ENCODE measurements at regions not wholly inside any gene's neighbourhood (a gene's known extent, or its start where the extent isn't known, plus 50 kb on each side); places are given as distances from the start of the nearest gene placed in this dataset.
"Not testable (repeated sequence)": the region's sequence is repeated elsewhere in the genome, so short reads cannot be mapped to it uniquely, and the experiment has no call there.

DNA sequence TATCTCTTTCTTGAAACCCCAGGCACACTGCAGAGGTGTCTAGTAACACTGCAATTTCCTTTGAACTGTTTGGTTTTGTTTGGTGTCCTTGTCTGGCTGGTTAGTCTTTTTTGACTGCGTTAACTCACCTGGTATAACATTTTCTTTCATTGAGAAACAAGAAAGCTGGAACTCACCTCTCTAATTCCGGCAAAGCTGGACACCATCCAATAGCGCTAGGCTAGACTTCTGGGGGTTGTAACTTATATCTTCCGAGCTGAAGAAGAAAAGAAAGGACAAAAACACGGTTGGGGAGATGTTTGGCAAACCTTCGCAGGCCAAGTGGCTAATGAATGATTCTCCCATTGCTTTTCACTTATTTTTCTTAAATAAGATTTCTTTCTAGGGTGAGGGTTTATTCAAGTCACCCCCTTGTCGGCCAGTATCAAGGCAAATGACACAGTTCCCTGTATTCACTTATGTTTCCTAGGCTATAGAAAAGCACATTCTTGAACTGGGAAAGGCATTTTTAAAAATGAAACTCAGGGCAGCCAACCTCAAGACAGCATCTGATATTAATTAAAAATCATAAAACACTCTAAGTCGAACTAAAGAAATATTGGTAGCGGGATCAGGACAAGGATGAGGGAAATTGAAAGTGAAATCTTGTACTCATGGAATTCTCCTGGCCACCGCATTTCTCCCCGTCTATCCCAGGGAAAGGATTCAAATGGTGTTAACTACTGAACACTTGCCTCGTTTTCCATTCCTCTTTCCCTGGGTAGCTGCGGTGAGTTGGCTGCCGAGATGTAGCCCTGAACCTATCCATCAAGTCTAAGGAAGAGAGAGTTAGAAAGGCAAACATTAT lies 95.9 kb upstream of the ZFHX3 start:
- no peak for DNase-seq (ENCODE audit: low read depth in 2 of 3, low spot score in 1 of 3)

DNA sequence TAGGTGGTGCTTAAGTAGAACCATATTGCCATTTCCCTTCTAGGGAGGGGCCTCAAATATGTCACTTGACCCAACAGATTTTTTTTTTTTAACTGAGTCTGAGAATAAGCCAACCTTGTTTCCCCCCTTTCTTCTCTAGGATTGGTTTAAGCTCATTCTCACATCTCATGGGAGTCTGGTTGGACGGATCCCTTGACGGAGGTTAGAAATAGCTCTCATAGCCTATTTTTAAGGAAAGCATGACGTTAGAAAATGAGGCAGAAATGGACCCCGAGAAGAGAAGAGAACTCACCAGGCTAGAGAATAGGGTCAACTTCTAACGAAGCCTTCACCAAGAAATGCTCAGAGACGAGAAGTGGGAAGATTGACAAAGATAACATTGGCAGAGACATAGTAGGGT lies 95.1 kb upstream of the ZFHX3 start:
- DNase-seq (ENCODE audit: low read depth in 2 of 3, low spot score in 1 of 3), result no peak

DNA sequence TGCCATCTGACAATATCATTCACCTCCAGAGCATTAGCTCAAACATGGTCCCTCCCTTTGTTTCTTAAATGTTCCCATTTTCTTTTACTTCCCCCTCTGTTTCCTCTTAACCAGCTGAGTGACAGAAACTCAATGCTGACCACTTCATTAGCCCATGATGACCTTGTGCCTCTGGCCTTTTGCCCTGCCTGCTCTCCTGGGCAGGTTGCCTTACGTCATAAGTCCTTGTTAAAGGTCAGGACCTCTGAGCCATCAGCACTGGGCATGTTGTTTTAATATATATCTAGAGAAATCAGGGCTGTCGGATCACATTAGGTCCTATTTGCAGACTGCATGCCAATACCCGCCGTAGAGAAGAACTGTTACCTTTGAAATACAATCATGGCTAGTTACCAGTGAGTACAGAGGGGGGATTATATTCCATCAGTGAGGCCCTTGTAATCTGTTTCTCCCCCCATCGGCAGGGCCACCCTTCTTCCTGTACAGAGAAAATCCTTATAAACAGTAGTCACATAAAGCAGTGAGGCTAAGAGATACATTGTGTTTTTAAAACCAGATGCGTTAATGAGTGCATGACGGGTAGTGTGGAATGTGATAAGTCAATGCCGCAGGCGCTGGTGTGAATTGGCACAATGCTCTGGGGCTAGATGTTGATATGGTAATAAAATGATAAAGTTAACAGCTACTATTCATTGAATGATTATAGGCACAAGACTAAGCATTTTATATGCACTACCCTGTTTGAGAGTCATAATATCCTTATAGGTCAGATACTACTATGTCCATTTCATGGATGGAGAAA lies 94.3 kb upstream of the ZFHX3 start:
- DNase-seq (ENCODE audit: low read depth in 2 of 3, low spot score in 1 of 3), result no peak

DNA sequence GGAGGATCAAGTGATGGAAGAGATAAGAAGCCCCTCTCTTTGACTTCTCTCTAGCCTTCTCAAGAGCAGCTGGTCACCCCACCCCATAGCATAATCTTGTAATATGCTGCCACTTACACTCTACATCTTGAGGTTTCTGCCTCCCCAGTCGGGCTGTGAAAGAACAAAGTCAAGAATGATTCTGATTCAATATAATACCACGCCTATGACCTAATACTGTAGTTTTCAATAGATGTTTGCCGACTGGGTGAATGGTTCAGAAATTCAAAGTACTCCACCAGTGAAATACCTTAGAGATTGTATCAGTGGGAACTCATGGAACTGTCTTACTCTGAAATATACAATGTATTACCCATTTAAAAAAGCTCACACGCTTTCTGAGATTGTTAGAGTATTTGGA lies 93.0 kb upstream of the ZFHX3 start:
- DNase-seq (ENCODE audit: low read depth in 2 of 3, low spot score in 1 of 3), result no peak

DNA sequence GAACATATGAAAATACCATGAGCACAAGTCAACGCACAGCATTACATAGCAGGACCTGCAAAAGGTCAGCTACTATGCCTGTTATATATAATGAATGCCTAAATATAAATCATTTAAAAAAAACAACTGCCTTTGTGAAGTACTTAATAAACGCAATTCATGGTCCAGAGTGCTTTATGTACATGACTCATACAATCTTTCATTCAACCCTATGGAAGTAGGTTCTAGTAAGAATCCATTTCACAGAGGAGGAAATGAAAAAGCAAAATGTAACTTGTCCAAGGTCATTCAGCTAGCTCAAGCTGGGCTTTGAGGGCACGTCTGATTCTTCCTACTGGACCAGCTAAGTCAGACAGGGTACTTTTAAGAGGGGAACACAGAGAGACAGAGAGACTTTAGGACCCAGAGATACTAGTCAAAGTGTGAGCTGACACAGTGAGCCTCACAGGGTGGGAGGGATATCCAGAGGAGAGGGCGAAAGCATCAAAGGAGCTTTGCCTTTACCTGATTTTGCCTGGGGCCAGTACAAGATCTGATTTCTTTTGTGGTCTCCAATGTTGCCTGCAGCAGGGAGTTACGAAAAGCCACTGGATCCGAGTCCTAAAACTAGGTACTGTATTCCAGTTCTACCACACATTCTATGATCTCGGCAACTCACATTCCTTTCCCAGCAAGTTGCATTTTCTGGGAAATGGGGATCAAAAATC lies 83.4 kb upstream of the ZFHX3 start:
- DNase-seq (ENCODE audit: low read depth in 2 of 3, low spot score in 1 of 3), result no peak

DNA sequence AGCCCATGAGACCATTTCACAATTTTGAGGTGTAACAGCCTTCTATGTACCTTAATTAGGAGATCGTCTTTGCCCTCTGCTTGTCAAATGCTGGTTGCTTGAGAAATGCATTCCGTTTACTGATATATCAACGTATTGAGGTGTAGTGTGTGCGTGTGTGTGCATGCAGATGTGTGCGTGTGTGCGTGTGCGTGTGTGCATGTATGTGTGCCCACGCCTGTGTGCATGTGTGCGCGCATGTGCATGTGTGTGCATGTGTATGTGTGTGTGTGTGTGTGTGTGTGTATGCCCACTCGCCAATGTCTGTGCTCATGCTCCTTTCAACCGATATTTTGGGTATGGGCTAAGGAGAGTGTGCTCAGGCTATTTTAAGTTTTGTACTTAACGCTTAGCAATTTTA lies 81.5 kb upstream of the ZFHX3 start:
- DNase-seq (ENCODE audit: low read depth in 2 of 3, low spot score in 1 of 3), result no peak

DNA sequence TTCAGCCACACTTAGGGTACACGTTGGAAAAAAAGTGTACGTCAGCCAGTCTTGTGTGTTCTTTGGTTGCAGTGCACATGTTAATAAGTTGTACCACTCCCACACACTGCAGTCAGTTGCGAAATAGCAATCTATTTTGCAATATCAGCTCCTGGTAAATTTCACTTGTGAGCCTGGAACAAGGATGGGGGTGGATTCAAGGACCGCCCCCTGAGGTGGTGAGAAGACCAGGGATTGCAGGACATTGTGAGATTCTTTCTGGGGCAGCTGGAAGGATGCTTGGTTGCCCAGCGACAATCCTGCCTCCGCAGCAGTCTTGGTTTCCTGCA lies 78.6 kb upstream of the ZFHX3 start:
- no peak for DNase-seq (ENCODE audit: low read depth in 2 of 3, low spot score in 1 of 3)

DNA sequence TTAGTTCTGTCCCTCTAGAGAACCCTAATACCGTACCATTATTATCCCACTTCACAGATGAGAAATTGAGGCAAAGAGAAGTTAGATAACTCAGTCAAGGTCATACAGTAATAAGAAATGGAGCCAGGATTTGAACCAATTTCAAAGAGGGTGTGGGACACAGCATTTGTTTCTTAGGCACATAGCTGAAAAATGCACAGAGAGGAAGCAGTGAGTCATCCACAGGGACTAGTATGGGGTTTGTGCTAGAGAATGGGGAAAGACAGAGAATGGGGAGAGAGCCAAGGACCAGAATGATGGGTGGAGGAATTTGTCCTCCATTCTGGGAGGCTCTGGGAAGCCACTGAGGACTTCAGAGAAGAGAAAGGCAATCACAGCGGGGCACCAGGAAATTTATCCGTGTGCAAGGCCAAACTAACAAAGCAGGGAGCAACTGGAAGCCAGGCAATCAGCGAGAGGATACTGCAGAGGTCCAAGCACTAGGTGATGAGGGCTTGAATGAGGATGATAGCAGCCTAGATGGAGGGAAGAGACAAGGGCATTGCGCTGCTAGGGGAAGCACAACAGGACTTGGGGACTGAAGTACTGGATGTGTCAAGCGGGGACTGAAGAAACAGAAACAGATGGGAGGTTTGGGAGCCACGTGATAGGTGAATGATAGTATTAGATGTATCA lies 78.1 kb upstream of the ZFHX3 start:
- DNase-seq (ENCODE audit: low read depth in 2 of 3, low spot score in 1 of 3), result no peak

DNA sequence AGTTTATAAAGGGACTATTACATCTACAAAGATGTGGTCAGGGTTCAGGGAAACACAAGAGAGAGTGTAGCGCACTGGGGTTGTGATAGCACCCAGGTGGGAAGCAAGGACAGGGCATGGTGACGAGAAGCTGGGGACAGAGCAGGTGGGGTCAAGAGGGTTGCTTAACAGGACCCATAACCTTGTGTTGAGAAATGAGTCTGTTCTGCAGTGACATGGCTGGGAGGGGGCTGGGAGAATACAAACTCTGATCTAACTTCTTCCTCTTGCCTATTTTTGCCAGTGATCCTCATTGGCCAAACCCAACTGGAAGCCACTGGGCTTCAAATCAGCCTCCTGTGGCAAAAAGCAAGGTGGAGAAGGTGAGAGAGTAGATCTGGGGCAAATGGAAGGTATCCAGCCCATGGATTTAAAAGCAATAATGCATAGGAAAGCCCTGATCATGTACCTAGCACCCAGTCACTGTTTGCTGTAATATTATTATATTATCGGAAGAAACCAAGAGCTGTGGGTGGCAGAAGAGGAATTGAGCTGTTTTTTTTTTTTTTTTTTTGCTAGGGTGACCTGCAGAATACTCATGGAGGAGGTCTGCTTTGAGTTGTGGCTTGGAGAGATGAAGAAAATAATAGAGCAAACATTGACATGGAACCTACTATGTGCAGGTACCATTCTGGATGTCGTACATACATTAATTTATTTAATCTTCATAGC lies 76.9 kb upstream of the ZFHX3 start:
- DNase-seq (ENCODE audit: low read depth in 2 of 3, low spot score in 1 of 3), result no peak

DNA sequence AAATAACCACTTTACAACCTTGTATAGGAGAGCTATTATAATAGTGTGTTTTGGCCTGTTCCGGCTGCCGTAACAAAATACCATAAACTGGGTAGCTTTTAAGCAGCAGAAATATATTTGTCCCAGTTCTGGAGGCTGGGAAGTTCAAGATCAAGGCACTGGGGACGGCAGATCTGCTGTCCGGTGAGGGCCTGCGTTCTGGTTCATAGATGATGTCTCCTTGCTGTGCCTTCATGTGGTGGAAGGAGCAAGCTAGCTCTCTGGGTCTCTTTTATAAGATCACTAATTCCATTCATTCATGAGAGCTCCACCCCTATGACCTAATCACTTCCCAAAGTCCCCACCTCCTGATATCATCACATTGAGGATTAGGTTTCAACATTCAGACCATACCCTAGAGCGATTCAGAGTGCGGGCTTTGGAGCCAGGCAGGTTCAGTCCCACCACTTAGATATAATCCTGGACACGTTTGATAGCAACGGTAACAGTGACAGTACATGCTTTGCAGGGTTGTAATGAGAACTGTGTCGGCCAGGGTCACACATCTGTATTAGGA lies 76.2 kb upstream of the ZFHX3 start:
- DNase-seq (ENCODE audit: low read depth in 2 of 3, low spot score in 1 of 3), result no peak

DNA sequence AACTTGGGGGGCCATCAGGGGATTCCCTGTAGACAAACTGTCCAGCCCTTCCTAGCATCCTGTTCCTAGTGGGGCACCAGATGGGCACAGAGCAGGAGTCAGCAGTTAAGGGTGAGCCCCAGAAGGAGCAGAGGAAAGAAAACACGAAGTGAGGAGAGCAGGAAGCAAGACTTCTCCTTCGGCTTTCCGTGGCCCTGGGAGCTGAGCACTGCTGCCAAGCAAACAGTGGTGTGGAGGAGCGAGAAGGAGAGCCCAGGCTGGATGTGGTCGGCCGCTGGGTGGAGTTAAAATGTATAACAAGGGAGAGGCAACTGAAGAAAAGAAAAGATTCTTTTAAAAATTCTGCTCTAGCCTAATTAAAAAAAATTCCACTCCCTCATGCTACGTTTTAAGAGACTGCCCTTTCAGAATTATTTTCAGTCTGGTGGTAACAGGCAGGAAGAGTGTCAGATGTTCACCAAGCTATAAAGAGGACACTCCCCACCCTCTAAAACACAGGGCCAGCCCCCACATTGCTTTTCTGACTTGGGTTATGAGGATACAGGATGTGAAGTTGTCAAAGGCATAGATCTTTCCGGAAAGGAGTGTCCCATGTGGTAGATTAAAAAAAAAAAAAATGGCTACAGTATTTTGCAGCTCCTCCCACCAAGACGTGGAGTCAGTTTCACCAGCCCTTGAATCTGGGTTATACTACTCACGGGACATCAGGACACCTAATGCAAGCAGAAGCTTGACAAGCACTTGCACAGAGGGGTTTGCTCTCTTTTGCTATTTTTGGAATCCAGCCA lies 74.9 kb upstream of the ZFHX3 start:
- no peak for DNase-seq (ENCODE audit: low read depth in 2 of 3, low spot score in 1 of 3)

DNA sequence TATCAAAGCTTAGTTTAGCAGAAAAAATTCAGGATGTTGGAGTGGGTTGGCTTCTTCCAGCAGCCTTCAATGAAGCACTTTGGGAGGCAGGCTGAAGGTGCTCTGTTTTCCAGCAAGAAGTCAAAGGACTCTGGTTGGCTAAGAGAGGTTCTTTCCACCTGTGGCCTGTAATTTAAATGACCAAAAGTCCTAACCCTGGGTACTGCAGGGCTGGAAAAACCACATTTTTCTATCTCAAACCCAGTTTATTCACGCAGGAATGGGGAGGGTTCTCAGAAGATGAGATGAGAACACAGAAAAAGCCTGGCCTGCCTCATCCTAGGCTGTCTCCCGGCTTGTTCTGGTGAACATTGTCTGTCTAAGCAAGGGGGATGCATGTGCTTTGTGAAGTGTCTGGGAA lies 68.6 kb upstream of the ZFHX3 start:
- DNase-seq (ENCODE audit: low read depth in 2 of 3, low spot score in 1 of 3), result no peak

DNA sequence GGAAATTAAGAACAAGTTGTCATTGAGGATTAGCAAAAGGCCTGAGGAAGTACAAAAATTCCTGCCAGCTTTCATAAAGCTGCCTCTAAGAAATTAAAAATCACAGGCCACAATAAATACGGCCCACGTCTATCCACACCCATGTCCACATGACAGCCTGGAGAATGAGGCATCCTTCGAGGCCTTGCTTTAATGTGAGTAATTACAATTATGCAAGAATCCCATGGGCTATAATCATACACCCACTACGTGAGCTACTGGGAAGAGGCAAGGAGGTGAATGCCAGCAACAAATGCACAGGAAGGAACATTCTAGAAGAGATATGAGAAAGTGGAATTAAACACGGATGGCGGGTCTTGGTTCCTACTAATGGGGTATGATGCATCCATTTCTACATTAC lies 65.4 kb upstream of the ZFHX3 start:
- no peak for DNase-seq (ENCODE audit: low read depth in 2 of 3, low spot score in 1 of 3)

DNA sequence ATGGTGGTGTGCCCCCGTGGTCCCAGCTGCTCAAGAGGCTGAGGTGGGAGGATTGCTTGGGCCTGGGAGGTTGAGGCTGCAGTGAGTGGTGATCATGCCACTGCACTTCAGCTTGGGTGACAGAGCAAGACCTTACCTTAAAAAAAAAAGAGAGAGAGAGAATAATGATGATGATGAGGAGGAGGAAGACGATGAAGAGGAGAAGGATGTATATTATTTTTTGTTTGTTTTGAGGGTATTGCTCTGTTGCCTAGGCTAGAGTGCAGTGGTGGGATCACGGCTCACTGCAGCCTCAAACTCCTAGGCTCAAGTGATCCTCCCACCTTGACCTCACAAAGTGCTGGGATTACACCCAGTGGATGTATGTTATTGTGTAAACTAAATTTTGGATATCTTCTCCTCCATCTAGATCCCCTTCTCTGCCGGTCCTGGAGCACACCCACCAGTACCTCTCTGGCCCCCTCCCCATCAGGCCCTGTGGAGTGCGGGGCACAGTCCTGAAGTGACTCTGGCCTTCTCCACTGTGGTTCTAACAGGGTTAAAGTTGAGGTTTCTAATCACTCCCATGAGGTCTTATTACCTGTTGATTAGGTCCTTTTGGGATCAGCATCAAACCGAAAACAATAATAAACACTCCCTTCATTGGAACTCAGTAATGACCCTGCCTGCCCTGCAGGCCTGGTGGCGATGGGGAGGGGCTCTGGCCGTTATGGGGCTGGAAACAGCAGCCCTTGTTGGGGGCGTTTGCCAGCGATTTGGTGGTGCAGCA lies 60.5 kb upstream of the ZFHX3 start:
- no peak for DNase-seq (ENCODE audit: low read depth in 2 of 3, low spot score in 1 of 3)

DNA sequence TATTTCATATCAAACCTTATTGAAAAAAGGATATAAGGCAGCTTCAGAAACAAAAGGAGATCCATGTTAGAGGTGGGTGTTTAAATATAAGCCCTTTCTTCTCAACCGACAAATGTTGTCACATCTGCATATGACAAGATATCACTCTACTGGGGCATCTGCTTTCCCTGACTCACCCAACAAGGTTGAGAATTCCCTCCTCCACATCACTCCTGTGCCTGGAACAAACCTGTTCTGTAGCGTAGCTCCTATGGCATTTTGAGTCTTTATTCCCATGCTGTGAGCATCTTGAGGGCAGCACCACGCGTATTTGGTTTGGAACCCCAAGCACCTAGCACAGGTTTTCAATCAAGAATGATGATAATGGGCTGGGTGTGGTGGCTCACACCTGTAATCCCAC lies 59.4 kb upstream of the ZFHX3 start:
- DNase-seq (ENCODE audit: low read depth in 2 of 3, low spot score in 1 of 3), result no peak

DNA sequence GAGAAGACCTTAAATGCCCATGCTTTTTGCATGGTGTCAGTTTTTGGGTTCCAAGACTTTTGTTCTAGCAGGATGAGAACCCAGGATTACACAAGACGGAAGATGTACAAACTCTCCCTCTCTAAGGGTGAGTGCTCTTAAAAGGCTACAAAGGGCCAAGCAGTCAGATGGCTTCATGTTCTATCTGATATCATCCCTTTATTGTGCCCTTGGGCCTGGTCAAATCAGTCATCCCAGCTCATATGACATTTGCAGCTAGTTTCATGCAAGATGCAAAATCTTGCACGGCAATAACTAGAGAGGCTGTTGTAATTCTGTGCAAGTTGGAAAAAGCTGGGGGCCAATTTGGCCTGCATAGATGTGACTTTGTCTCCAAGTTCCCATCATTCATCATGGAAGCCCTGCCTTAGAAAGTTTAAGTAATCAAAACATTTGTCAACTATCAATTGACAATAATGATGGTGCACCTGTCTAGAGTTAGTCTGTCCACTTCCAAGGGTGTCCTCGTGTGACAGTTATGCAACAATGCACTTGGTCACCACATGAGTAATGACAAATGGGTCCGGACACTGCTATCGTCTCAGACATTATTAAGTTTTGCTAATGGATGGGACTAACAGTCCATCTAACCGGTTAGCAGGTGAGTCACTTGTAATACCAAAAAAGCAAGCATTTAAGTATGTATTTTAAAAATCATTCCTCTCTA lies 58.6 kb upstream of the ZFHX3 start:
- no peak for DNase-seq (ENCODE audit: low read depth in 2 of 3, low spot score in 1 of 3)

DNA sequence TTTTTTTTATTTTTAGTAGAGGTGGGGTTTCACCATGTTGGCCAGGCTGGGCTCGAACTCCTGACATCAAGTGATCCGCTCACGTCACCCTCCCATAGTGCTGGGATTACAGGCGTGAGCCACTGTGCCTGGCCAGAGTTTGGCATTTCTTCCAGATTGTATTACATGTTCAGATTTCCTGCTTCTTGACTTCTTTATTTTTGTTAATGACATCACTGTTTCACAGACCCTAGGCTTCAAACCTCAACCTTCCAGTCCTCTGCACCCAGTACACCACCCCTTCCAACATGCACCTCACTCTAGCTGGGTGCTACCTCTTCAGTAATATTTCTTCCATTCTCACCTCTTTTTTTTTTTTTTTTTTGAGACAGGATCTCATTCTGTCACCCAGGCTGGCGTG lies 53.6 kb upstream of the ZFHX3 start:
- no peak for DNase-seq (ENCODE audit: low read depth in 2 of 3, low spot score in 1 of 3)

DNA sequence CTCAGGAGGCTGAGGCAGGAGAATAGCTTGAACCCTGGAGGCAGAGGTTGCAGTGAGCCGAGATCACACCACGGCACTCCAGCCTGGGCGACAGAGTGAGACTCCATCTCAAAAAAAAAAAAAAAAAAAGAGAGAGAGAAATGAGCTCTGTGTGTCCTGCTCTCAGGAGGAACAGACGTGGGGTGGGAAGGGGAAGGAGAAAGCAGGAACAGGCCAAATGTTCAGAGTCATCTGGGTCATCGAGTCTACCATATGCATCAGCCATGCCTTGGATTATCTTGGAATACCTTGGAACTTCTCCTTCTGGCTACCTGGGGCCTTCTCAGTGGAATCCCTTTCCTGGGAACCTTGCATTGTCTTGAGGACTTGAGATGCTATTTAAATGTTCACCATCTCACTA lies 51.7 kb upstream of the ZFHX3 start:
- DNase-seq (ENCODE audit: low read depth in 2 of 3, low spot score in 1 of 3), result not testable (repeated sequence)
